AG09309 (cell line): ENCODE measurements at regions not wholly inside any gene's neighbourhood (a gene's known extent, or its start where the extent isn't known, plus 50 kb on each side); places are given as distances from the start of the nearest gene placed in this dataset.

Experiments used
- DNase-seq: peaks from one replicate; pipeline ENCODE4 v3.0.0-alpha.2; 2010; ENCODE audit warnings: low read depth
- H3K4me3 ChIP-seq: 2 replicates; pipeline ENCODE4 v1.5.1; 2011; ENCODE audit warnings: mild to moderate bottlenecking, low read depth, low read length, moderate library complexity; ENCODE audit not compliant: control insufficient read depth
- TF ChIP-seq, protein P1 (sequence below): IDR thresholded peaks from 2 replicates; pipeline ENCODE4 v1.5.1; 2011; ENCODE audit warnings: mild to moderate bottlenecking, low read depth, low read length, inconsistent platforms; ENCODE audit not compliant: insufficient read depth, control insufficient read depth; ENCODE audit errors: missing control alignments

DNA sequence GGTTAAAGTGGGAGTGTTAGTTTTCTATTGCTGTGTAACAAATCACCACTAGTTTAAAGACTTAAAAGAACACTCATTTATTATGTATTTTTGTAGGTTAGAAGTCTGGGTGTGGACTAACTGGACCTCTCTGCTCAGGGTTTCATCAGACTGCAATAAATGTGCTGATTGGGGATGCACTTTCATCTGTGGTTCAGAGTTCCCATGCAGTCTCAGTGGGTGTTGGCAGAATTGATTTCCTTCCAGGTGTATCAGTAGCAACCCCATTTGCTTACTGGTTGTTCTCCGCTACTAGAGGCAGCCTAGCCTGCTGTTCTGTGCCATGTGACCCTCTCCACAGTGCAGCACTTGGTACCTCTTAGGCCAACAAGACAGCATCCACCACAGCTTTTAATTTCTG, 2200.5 kb downstream of the MAT2B start:
- DNase-seq, result no peak
- TF ChIP-seq, protein P1, sequence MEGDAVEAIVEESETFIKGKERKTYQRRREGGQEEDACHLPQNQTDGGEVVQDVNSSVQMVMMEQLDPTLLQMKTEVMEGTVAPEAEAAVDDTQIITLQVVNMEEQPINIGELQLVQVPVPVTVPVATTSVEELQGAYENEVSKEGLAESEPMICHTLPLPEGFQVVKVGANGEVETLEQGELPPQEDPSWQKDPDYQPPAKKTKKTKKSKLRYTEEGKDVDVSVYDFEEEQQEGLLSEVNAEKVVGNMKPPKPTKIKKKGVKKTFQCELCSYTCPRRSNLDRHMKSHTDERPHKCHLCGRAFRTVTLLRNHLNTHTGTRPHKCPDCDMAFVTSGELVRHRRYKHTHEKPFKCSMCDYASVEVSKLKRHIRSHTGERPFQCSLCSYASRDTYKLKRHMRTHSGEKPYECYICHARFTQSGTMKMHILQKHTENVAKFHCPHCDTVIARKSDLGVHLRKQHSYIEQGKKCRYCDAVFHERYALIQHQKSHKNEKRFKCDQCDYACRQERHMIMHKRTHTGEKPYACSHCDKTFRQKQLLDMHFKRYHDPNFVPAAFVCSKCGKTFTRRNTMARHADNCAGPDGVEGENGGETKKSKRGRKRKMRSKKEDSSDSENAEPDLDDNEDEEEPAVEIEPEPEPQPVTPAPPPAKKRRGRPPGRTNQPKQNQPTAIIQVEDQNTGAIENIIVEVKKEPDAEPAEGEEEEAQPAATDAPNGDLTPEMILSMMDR, result no peak

DNA sequence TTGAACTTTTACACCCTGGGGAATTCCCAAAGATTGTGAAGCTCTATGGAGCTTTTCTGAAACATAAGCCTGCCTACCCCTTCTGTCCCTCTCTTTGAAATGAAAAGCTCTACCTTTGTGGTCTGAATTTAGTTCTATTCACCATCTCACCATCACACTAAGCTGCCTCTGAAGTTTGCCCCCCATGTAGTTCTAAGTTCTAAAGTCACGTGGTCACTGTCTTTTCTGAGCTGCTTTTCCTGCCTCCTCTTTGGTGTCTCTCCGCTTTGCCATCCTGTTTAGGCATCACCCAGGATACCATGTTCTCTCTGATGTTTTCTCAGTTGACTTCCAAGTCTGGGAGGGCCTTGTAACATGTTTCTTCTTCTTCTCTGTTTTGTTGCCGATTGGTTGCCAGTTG, 2206.6 kb downstream of the MAT2B start:
- H3K4me3 ChIP-seq, result no peak overlapping the region
- TF ChIP-seq, protein P1, result no peak
- DNase-seq, result no peak

More for the DNA sequence above, 2200.5 kb downstream of the MAT2B start:
- H3K4me3 ChIP-seq, result no peak overlapping the region

DNA sequence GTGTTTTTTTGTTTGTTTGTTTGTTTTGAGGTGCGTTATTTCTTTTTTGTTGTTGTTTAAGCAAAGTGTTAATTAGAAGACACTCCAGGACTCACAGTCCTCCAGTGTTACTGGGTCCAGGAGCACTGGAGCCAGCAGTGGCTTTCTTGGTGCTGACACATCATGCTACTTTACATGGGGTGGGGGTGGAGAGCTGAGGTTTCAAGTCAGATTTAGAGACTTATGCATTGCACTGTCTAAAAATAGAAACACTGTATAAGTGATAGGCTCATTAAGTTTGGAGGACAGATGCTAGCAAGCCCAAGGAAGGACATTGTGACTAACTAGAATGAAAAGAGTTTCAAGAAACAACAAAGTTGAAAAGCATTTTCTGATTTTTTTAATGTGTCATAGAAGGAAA, 2209.2 kb downstream of the MAT2B start:
- DNase-seq, result no peak
- no peak overlapping the region for H3K4me3 ChIP-seq
- TF ChIP-seq, protein P1, result no peak

DNA sequence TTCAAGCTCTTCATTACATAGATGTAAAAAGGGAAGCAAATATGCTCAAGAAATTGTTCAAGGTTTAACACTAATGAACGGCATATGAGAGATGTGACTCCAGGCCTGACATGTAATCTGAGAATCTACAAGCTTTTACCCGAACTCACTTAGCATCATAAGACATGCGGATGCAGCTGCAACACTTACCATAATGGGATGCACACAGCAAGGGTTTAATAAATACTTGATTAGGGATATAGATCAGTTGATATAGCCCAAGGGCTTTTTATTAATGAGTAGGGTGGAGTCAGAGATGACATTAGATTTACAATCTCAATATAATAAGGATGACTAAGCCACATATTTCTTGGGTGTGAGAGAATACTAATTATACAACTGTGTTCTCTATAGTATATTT, 2215.5 kb downstream of the MAT2B start:
- H3K4me3 ChIP-seq, result no peak overlapping the region
- DNase-seq, result no peak
- TF ChIP-seq, protein P1, result no peak

DNA sequence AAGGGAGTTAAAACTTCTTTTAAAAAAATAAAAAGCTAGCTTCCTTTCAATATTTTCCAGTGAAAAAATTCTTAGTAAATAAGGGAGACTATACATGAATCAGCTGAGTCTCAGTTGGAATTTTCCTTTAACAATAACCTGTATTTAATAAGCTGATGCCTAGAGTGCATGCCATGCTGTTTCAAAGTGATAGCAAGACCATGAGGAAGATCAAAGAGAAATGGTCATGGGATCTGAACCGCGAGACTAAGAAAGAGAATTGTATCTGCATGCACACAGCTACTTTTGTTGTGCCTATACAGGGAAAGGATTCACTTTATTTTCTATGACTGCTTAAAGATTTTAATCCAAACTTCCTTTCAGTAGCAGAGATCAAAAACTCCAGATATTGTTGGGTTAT, 2217.0 kb downstream of the MAT2B start:
- no peak overlapping the region for H3K4me3 ChIP-seq
- no peak for DNase-seq
- TF ChIP-seq, protein P1, result no peak

DNA sequence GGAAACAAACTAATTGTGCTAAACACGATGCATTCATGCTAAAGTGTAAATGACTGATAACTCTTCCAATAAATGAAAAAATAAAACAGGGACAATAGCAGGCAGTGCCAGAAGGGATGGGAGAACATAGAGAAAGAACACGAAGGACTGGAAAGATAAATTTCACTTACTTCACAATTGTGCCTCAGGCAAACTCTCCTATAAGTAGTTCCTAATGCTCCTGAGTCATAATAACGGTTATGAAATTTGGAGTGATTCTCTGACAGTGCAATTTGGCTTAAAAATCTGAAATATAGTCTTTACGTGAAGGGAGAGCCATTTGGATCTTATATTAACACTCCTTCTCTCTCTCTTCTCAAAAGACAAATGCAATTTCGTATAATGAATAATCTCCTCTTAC, 2218.5 kb downstream of the MAT2B start:
- no peak for DNase-seq
- no peak overlapping the region for H3K4me3 ChIP-seq
- TF ChIP-seq, protein P1, result no peak

DNA sequence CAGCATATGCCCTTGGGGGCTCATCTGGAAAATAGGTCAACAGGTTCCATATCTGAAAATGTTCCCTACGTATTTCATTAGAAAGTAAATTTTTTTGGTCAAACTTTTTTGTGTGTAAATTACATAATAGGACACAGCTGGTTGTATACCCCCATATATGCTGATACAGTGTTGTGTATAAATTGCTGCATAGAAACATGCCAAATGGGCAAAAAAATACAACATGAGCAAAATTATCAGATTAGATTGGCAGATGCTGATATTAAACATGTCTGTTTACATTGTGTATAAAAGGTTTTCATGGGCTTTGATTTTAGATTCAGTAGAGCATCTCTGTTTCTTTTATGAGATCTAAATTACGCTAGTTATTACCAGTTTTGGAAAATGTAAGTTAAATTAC, 2223.0 kb downstream of the MAT2B start:
- DNase-seq, result no peak
- TF ChIP-seq, protein P1, result no peak
- no peak overlapping the region for H3K4me3 ChIP-seq
